GM18498 (cell line): ENCODE measurements at regions not wholly inside any gene's neighbourhood (a gene's known extent, or its start where the extent isn't known, plus 50 kb on each side); places are given as distances from the start of the nearest gene placed in this dataset.

ENCODE experiments used
- ATAC-seq: cut with Tn5 transposase; IDR thresholded peaks from one replicate; pipeline ENCODE4 v1.9.1; 2021; ENCODE audit warnings: mild to moderate bottlenecking, moderate library complexity; ENCODE audit not compliant: unreplicated experiment

GRCh38 chr5:35436400-35437057 is 181.1 kb upstream of the SPEF2 start:
- ATAC-seq: peak; percentile 56

DNA sequence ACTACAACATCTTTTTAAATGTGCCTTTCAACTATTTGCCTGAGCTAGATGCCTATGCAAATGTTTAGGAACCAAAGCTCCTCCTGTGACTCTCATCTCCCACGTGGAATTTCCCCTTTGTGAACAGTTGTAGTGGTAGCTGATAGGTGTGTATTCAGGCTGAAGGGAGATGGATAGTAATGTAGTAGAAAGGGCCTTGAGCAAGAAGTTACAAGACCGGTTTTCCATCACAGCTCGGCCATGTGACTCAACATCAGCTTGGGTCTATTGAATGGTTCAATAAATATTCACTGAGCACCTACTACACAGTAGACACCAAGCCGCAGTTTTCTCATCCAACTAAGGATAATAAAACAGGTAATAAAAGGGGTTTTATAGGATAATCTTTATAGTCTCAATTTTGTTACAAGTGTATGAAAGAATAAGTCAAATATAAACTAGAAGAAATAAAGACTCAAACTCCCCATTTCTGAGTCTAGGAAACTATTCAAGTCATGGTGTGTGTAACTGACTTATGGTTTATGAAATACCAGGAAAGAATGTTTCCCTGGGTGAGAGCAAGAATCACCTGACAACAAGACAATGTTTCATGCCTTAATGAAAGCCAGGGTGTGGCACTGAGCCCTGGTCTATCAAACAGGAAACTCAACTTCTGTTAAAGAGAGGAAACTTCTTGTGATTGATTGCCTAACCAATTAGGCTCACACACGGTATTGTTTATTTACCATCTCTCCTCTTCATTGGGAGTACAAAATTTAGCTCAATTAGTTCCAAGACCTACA is 187.1 kb upstream of the SPEF2 start:
- ATAC-seq: no peak

GRCh38 chr5:35420200-35420599 is 189.9 kb upstream of the PRLR start:
- ATAC-seq: no peak

DNA sequence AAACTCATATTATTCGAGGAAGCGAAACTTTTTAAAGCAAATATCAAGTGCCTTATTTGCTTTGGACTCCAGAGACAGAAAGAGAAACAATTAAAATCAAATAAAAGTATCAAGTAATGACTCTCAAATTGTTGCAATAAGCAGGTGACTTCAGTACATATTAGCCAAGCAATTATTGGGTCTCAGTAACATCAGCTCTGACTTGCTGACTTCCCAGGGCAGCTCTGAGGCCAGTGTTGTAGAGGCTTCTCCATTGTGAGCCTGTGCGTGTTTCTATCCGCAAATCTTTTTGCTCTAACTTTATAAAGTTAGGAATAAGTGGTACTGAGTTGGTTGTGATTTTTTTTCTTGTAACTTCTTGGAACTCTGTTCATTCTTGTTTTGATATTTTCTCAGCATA is 186.8 kb upstream of the PRLR start:
- no peak for ATAC-seq

DNA sequence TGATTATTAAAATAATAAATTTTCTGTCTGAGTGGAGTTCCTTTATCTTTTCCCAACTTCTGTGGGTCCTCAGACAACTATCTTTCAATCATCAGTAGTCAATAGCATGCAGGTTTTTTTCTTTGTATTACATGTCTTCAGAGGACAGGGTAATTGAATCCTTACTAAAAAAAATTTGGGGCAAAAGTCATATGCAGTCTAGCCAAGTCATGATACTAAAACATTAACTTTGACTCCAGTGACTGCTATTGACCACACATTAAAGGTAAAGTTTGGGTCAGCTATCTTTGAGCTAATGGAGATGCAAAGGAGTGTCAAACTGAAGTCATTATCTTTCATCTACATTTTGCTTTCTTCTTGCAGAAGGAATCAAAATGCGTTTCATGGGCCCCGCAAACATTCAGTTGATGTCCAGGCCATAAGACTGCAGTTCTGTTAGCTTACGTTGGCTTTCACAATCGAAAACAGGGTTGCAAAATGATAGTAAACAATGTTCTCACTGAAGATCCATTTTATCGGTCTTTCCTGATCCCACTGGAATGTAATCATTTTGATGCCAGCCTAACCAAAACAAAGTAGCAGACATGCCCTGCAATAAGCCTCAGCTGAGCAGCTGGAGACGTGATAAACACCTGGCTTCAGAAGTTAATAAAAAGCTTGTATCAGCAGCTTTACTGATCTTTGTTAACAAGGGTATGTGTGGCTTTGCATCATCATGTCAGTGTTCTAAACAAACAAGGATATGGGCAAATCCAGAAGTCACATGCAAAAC is 186.1 kb upstream of the PRLR start:
- ATAC-seq: no peak

DNA sequence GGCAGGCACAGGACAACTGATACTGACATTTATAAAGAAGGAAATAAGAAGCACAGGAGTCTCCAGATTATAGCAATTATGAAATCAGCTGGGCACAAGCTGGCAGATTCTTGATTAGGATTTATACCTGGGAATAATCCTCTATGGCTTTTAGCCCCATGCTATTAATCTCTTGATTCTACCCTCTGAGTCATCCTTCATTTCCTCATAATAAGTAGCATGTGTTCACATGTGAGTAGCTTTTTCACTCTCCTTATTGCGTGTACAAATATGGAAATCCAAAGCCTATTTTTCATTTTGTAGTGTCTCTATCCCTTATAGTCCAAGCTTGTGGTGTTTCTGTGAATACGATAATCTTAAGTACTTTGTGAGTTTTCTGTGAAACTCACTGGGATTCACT is 185.0 kb upstream of the PRLR start:
- ATAC-seq: no peak

GRCh38 chr5:35409361-35409760 is 179.1 kb upstream of the PRLR start:
- no peak for ATAC-seq

DNA sequence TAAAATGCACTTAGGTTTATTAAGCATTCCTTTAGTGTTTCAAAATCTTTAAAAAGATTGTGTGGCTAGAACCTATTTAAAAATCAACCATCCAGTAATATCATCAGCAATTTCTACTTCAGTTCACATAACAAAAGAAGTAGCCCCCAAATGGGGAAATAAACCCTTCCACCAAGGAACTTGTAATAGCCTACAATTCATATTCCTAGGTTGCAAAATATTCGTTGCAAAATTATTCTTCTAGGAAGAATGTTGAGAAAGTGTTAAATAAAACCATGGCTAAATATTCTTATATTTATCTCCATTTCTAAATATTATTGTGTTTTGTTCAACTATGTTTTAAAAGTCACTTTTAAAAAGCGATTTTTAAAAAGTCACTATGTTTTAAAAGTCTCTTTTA is 177.9 kb upstream of the PRLR start:
- ATAC-seq: no peak

DNA sequence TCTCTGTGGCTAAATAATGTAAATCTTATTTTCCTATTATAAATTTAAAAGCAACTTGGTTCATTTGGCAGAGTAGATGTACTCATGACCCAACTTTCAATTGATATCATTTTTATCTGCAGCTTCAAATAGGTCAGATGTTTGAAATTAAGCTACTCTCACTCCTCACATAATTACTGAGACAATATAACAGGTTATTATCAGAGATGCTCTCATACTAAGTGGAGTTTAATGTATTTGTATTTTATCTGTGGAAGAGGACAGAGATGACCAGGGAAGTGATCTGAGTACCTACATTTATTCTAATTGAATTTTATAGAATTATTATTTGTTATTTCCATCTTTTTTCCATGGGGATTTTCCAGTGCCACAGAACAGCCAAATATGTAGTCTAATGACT is 177.4 kb upstream of the PRLR start:
- no peak for ATAC-seq

DNA sequence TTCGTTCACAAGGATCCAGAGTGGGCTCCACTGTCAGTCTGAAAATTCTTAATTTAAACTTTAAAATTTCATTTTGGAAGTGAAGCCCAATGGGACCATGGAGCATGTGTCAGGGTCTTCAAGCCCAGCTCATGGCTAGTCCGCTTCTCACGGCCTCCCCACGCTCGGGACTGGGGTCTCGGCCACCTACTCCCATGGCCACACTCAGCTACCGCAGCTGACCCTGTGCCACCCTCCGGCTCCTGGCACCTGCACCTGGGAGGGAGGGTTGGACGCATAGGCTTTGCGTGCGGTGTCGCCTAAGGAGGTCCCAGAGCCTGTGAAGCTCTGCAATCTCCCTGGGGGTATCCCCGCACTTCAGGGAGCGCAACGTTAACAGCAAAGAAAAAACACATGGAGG is 175.7 kb upstream of the PRLR start:
- ATAC-seq: no peak

DNA sequence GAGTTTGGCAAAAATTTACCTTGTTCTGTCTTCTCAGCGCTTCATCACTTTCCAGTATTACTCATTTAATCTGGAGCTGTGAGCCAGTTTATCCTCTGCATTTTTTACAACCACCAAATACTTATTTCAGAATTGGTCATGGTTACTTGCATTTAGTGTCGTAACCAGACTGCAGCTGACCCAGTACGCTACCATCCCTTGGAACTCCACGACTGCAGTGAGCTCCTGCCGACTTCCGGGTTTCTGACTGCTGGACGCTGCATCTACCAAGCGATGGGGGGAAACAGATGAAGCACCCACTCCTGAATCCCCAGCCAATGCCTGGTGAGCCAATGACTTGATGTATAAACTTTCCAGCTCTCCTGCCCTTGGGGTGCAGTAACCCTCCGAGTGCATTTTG is 174.4 kb upstream of the PRLR start:
- ATAC-seq: no peak

- ATAC-seq: no peak
Observed at GRCh38 chr5:35393901-35394300, 163.6 kb upstream of the PRLR start.

DNA sequence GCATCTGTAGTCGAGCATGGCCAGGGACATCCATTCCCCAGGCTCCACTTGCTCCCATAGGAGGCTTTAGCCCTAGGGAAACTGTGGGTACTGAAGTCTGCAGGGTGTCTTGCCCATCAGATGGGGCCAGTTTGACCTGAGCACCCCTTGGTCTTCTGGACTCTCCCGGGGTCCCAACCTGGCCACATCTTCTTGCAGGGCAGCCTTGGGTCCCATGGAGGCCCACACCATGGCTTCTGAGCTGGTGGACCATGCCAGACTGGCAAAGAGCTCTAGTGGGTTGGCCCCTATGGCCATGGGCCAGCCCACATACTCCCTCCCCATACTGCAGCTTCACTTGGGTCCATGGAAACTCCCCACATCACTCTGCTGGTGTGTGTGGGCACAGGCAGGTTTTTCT is 154.4 kb upstream of the PRLR start:
- ATAC-seq: no peak

DNA sequence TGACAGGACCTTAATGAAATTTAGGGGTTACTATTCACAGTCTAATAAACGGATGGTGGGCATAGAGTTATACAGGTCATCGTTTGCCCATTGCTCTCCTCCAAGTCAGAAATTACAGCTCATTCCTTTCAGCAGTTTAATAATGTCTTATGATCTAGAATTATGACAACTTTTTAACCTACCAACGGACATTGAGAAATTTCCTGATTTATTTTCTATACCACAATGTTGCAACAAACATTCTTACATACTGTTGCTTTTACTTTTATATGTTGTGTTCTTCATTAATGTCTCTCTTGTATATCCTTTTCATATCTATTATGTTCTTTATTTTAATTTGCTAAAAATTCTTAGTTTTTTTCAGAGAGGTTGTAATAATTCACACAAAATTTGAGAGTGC is 152.8 kb upstream of the PRLR start:
- no peak for ATAC-seq

DNA sequence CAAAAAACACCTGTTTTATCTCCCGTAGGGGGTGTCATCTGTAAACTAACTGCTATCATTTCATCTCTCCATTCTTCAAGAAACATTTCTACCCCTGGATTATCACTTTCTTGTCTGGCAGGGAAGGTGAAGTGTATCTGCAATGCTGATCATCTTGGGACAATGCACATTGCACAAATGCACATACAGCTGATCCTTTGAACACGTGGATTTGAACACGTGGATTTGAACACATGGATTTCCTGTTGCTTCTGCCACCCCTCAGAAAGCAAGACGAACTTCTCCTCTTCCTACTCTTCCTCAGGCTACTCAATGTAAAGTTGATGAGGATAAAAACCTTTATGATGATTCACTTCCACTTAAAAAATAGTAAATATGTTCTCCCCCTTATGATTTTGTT is 147.4 kb upstream of the PRLR start:
- no peak for ATAC-seq

DNA sequence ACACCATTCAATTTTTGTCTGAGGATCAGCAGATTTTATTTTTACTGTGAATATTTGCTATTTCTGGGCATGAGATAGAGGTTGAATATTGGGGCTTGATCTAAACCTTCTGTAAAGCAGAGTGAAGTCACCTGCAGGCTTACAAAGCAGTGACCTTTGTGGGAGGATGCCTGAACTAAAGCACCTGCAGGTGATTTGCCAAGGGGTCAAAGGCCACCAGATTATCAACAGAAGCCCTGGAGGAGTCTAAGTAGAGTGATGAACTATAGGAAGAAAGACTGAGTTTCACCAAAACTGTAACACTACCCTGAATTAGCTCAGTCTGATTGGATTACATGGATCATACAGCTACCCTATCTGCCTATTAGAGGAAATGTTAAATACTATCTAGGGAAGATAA is 144.3 kb upstream of the PRLR start:
- no peak for ATAC-seq

GRCh38 chr5:35373249-35373648 is 143.0 kb upstream of the PRLR start:
- no peak for ATAC-seq

DNA sequence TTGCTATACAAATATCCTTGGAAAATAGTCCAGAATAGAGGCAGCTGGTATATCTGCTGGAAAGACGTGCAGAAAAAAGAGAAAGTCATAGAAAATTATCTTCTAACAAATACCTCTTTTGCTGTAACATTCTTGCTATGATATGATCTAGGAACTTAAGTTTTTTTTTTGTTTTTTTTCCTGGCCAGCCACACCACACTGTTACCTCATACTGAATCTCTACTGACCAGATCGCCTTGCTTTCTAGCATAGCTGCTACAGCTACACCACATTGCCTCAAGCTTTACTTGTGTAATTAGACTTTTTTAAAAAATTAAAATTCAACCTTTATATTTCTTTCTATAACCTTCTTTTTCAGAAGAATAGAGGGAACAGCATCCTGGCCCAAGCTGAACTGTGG is 142.2 kb upstream of the PRLR start:
- ATAC-seq: no peak

- no peak for ATAC-seq
Observed at GRCh38 chr5:35371951-35372426, 141.7 kb upstream of the PRLR start.

GRCh38 chr5:35370871-35371270 is 140.6 kb upstream of the PRLR start:
- ATAC-seq: no peak

DNA sequence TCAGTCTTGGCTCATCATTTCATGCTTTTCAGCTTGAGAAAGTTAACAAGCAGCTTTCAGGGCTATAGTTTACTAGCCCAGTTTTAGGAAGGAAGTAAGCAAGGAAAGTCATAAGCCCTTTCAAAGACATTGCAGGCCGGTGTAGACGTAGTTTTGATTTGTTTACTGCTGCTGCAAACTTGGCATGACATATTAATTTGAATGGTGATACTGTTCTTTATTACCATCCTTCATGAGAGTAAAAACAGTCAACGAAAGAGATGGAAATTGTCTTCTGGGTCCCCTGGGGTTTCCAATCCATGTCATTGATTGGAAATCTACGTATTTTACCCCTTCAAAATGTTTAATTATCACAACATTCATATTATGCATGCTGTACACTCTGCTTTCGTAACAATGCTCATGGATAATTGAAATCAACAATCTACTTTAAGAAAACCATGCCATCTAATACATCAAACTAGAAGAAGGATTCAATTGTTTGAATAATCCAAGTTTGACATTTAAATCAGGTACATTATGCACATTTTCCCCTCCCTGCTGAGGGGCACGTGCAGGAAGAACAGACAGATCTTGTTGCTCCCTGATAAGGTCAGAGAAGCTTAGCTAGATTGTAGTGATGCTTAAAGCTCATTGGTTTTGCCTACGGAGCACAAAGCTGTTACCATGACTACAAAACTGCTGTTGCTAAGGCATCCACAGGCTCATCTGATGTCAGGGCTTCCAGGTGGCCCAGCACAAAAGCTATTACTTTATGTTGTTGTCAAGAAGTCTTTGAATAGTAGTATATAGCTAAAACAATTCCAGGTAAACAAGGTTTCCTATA is 139.9 kb upstream of the PRLR start:
- ATAC-seq: no peak
